ENCODE measurements at regions not wholly inside any gene's neighbourhood (a gene's known extent, or its start where the extent isn't known, plus 50 kb on each side); places are given as distances from the start of the nearest gene placed in this dataset.

DNA sequence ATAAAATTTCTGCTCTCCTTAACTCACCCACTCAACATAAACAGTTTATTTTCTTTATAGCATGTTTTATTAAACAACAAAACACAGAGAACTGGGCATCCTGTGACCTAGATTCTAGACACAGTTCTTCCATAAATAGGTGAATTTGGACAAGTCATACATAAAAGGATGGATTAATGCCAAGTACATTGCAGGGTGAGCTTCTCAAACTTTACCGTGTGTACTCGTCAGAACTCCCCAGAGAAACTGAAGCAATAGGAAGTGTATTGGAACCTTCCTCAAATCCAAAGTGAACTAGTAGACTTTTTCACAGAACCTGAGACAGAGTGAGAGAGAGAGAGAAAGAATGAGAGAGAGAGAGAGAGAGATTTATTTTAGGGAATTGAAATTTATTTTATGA, 139.7 kb downstream of the CD47 start:
- TF ChIP-seq, protein P1, sequence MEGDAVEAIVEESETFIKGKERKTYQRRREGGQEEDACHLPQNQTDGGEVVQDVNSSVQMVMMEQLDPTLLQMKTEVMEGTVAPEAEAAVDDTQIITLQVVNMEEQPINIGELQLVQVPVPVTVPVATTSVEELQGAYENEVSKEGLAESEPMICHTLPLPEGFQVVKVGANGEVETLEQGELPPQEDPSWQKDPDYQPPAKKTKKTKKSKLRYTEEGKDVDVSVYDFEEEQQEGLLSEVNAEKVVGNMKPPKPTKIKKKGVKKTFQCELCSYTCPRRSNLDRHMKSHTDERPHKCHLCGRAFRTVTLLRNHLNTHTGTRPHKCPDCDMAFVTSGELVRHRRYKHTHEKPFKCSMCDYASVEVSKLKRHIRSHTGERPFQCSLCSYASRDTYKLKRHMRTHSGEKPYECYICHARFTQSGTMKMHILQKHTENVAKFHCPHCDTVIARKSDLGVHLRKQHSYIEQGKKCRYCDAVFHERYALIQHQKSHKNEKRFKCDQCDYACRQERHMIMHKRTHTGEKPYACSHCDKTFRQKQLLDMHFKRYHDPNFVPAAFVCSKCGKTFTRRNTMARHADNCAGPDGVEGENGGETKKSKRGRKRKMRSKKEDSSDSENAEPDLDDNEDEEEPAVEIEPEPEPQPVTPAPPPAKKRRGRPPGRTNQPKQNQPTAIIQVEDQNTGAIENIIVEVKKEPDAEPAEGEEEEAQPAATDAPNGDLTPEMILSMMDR (IDR thresholded peaks at IDR 0.05; ENCODE audit: insufficient read depth, low read length, poor library complexity, severe bottlenecking) = no peak
- no peaks in the 10 kb centered on the region; the same call in 1 of the 2 replicates for H3K27me3 ChIP-seq (replicated peaks; ENCODE audit: control insufficient read depth, insufficient read depth, low read length)
- DNase-seq (ENCODE audit: extremely low read depth, insufficient read length) = no peak
- no peaks in the 10 kb centered on the region for H3K36me3 ChIP-seq (ENCODE audit: control insufficient read depth, insufficient read depth, low read length)
- no peak overlapping the region for H3K4me3 ChIP-seq (replicated peaks; ENCODE audit: low read depth, low read length)

DNA sequence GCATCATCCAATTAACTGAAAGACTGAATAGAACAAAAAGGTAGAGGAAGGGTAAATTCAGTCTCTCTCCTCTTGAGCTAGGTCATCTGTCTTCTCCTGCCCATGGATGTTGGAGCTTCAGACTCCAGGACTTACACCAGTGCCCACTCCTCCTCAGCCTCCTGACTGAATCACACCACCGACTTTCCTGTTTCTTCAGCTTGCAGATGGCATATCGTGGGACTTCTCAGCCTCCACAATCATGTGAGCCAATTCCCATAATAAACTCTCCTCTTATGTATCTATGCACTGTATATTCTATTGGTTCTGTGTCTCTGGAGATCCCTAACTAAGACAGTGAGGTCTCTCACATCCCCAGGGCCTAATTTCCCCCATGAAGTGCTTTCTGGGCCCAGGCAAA, 140.4 kb downstream of the CD47 start:
- H3K4me3 ChIP-seq (replicated peaks; ENCODE audit: low read depth, low read length) = no peak overlapping the region
- DNase-seq (ENCODE audit: extremely low read depth, insufficient read length) = no peak
- H3K36me3 ChIP-seq (ENCODE audit: control insufficient read depth, insufficient read depth, low read length) = no peaks in the 10 kb centered on the region
- no peaks in the 10 kb centered on the region for H3K27me3 ChIP-seq (replicated peaks; ENCODE audit: control insufficient read depth, insufficient read depth, low read length)
- TF ChIP-seq, protein P1 (IDR thresholded peaks at IDR 0.05; ENCODE audit: insufficient read depth, low read length, poor library complexity, severe bottlenecking) = no peak

DNA sequence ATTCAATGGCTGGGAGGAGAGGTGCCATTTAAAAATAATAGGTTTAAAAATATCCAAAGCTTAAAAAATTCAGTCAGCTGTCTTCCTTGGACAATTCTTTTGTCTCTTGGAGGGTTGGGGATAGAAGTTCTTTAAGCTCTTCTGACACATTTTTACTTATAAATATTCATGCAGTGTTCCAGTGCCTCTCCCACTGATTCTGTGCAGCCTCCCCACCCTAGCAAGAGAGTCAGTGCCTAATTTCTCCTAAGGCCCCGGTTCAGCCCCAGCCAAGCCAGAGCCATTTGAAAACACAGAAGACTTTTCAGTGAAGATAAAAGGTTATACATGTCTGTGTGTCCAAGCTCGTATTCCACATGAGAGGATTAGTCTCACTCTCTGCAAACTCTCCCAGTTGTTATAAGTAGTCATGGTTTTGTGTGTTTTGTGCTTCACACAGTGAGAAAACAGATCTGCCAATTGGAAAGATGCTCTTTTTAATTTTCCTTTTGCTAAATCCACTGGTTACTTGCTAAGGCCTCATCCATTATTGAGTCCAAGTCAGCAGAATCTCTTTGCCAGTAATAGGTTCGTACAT, 141.3 kb downstream of the CD47 start:
- no peak overlapping the region for H3K4me3 ChIP-seq (replicated peaks; ENCODE audit: low read depth, low read length)
- no peak for DNase-seq (ENCODE audit: extremely low read depth, insufficient read length)
- no peaks in the 10 kb centered on the region for H3K36me3 ChIP-seq (ENCODE audit: control insufficient read depth, insufficient read depth, low read length)
- no peaks in the 10 kb centered on the region for H3K27me3 ChIP-seq (replicated peaks; ENCODE audit: control insufficient read depth, insufficient read depth, low read length)
- TF ChIP-seq, protein P1 (IDR thresholded peaks at IDR 0.05; ENCODE audit: insufficient read depth, low read length, poor library complexity, severe bottlenecking) = no peak

DNA sequence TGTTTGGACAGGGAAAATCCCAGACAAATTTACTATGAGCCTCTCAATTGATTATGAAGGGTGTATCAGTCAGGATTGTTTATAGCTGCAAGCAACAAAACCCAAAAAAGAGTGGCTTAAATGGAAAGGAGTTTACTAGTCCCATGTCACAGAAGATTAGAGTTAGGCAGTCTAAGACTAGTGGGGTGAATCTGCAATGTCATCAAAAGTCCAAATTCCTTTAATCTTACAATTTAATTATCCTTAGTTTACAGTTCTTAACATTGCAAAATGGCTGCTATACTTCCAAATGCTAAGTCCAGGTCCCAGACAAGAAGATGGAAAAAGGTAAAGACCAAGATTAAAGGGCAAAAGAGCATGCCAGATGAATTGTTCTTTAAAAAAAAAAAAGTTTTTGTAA, 143.6 kb downstream of the CD47 start:
- no peak for DNase-seq (ENCODE audit: extremely low read depth, insufficient read length)
- Histone ChIP-seq H3K4me3 (replicated peaks; ENCODE audit: low read depth, low read length) (no peak overlapping the region), H3K27me3 (replicated peaks; ENCODE audit: control insufficient read depth, insufficient read depth, low read length) (no peaks in the 10 kb centered on the region), H3K36me3 (ENCODE audit: control insufficient read depth, insufficient read depth, low read length) (no peaks in the 10 kb centered on the region)
- TF ChIP-seq, protein P1 (IDR thresholded peaks at IDR 0.05; ENCODE audit: insufficient read depth, low read length, poor library complexity, severe bottlenecking) = no peak

DNA sequence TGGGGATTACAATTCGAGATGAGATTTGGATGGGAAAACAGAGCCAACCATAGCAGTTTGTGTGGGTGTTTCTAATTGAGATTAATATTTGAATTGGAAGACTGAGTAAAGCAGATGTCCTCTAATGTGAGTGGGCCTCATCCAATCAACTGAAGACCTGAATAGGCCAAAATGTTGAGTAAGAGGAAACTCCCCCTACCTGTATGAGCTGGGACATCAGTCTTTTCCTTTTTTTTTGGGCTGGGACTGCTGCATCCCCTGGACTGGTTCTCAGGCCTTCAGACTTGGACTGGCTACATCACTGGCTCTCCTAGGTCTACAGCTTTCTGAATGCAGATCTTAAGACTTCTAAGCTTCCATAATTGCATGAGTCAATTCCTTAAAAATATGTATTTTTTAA, 144.1 kb downstream of the CD47 start:
- H3K27me3 ChIP-seq (replicated peaks; ENCODE audit: control insufficient read depth, insufficient read depth, low read length) = no peaks in the 10 kb centered on the region
- H3K4me3 ChIP-seq (replicated peaks; ENCODE audit: low read depth, low read length) = no peak overlapping the region
- DNase-seq (ENCODE audit: extremely low read depth, insufficient read length) = no peak
- no peaks in the 10 kb centered on the region for H3K36me3 ChIP-seq (ENCODE audit: control insufficient read depth, insufficient read depth, low read length)
- TF ChIP-seq, protein P1 (IDR thresholded peaks at IDR 0.05; ENCODE audit: insufficient read depth, low read length, poor library complexity, severe bottlenecking) = no peak
